Transverse colon (tissue), 3 donors: ENCODE measurements at regions not wholly inside any gene's neighbourhood (a gene's known extent, or its start where the extent isn't known, plus 50 kb on each side); places are given as distances from the start of the nearest gene placed in this dataset.

Source experiments
- EP300 ChIP-seq: sonication (generic); formaldehyde crosslinking; IDR thresholded peaks from one replicate; pipeline ENCODE4 v1.6.1; 2017; ENCODE audit warnings: antibody characterized with exemption, low read depth
- POLR2A ChIP-seq: fragments of 450-650 bp; IDR thresholded peaks from one replicate; pipeline ENCODE4 v1.6.1; 2016; ENCODE audit warnings: antibody characterized with exemption, mild to moderate bottlenecking, moderate library complexity
- TF ChIP-seq, protein P1 (sequence below), 5 experiments: fragments of 200-600 bp in 3 of 5; fragments of 450-650 bp in 2 of 5; sonication (generic) in 3 of 5; IDR thresholded peaks; 1 replicate in 2 of 5; 2 replicates in 3 of 5; pipeline ENCODE4 v1.5.1; 2016 to 2017; ENCODE audit warnings: antibody characterized with exemption in 5 of 5, inconsistent platforms in 3 of 5, mild to moderate bottlenecking in 2 of 5, moderate library complexity in 1 of 5

DNA sequence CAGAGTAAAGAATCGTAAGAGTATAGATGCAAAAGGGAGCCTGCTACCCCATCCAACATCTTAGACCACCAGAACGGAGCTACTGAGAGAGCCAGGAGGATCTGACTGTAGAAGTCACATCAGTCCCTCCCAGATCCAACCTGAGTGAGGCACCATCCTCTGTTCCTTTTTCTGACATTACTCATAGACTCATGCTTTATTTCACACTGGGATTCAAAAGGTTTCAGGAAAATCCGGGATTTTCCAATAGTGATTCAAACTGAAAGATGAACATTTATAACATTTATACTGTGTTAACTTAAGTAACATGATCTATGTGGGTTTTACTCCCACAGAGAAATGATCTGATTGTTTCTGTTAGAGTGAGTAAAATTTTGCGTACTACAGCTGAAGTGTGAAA lies 868.6 kb upstream of the GJE1 start:
- TF ChIP-seq POLR2A (no peak), EP300 (no peak)
- TF ChIP-seq, protein P1, sequence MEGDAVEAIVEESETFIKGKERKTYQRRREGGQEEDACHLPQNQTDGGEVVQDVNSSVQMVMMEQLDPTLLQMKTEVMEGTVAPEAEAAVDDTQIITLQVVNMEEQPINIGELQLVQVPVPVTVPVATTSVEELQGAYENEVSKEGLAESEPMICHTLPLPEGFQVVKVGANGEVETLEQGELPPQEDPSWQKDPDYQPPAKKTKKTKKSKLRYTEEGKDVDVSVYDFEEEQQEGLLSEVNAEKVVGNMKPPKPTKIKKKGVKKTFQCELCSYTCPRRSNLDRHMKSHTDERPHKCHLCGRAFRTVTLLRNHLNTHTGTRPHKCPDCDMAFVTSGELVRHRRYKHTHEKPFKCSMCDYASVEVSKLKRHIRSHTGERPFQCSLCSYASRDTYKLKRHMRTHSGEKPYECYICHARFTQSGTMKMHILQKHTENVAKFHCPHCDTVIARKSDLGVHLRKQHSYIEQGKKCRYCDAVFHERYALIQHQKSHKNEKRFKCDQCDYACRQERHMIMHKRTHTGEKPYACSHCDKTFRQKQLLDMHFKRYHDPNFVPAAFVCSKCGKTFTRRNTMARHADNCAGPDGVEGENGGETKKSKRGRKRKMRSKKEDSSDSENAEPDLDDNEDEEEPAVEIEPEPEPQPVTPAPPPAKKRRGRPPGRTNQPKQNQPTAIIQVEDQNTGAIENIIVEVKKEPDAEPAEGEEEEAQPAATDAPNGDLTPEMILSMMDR (IDR thresholded peaks at IDR 0.05): no peak
